Gastroesophageal sphincter (tissue), 4 donors: ENCODE measurements at regions not wholly inside any gene's neighbourhood (a gene's known extent, or its start where the extent isn't known, plus 50 kb on each side); places are given as distances from the start of the nearest gene placed in this dataset.

Source experiments
- ATAC-seq: fragments of 150-250 bp; one replicate; pipeline ENCODE4 v1.9.1; 2016; ENCODE audit warnings: mild to moderate bottlenecking, moderate library complexity
- H3K27ac ChIP-seq, 4 donors: fragments of 200-600 bp; sonication (generic) in 3 of 4; 1 replicate in 3 of 4; 2 replicates in 1 of 4; pipeline ENCODE4 v1.5.1; 2016 to 2019
- H3K27me3 ChIP-seq: fragments of 200-600 bp; sonication (generic); one replicate; pipeline ENCODE4 v1.5.1; 2019
- H3K36me3 ChIP-seq, 2 donors: fragments of 200-600 bp; sonication (generic); one replicate each; pipeline ENCODE4 v1.5.1; 2019; ENCODE audit warnings: control low read depth in 1 of 2
- H3K4me1 ChIP-seq, 3 donors: fragments of 200-600 bp; sonication (generic); 1 replicate in 2 of 3; 2 replicates in 1 of 3; pipeline ENCODE4 v1.5.1; 2016 to 2019; ENCODE audit warnings: control low read depth in 2 of 3
- H3K4me3 ChIP-seq, 2 donors: fragments of 200-600 bp; sonication (generic); one replicate each; pipeline ENCODE4 v1.5.1; 2019; ENCODE audit warnings: mild to moderate bottlenecking in 1 of 2, moderate library complexity in 1 of 2
- H3K9me3 ChIP-seq, 3 donors: fragments of 200-600 bp; sonication (generic); one replicate each; pipeline ENCODE4 v1.5.1; 2017 to 2019; ENCODE audit warnings: control low read depth in 2 of 3
- CTCF ChIP-seq, 4 experiments: fragments of 200-600 bp in 2 of 4; fragments of 450-650 bp in 2 of 4; sonication (generic) in 1 of 4; IDR thresholded peaks; one replicate each; pipeline ENCODE4 v1.5.1; 2017 to 2019; ENCODE audit warnings: antibody characterized with exemption in 4 of 4, mild to moderate bottlenecking in 2 of 4, moderate library complexity in 2 of 4
- EP300 ChIP-seq: sonication (generic); formaldehyde crosslinking; IDR thresholded peaks from one replicate; pipeline ENCODE4 v1.6.1; 2017; ENCODE audit warnings: antibody characterized with exemption, mild to moderate bottlenecking
- POLR2A ChIP-seq, 2 donors: fragments of 450-650 bp; IDR thresholded peaks; one replicate each; pipeline ENCODE4 v1.6.1; 2017; ENCODE audit warnings: antibody characterized with exemption in 2 of 2, mild to moderate bottlenecking in 2 of 2, moderate library complexity in 1 of 2
- POLR2AphosphoS5 ChIP-seq: sonication (generic); formaldehyde crosslinking; IDR thresholded peaks from one replicate; pipeline ENCODE4 v1.6.1; 2017; ENCODE audit warnings: antibody characterized with exemption
- WGBS, 2 donors: methylation state at CpG; one replicate each; pipeline ENCODE4 v1.1.5; 2018; ENCODE audit warnings: low coverage in 1 of 2; 5-methylcytosine and 5-hydroxymethylcytosine counted together

GRCh38 chr4:128591482-128591881, 218.0 kb upstream of the JADE1 start:
- 64 to 77% methylated on average over 6 of the region's 9 CpGs for WGBS, 2 donors
- Histone ChIP-seq H3K4me3 (no peak overlapping the region), H3K9me3 (peaks cover 0 to 8% (median 0%) of the 10 kb centered on the region in 3 donors), H3K36me3 (no peaks in the 10 kb centered on the region), H3K27me3 (no peaks in the 10 kb centered on the region), H3K27ac (no peak overlapping the region), H3K4me1 (peaks cover 0 to 9% (median 0%) of the 10 kb centered on the region in 3 donors)
- TF ChIP-seq POLR2AphosphoS5 (no peak), CTCF (IDR thresholded peaks at IDR 0.05) (no peak), POLR2A (IDR thresholded peaks at IDR 0.05) (no peak), EP300 (no peak)
- ATAC-seq, result no peak

- 38 to 71% methylated on average over 3 of the region's 3 CpGs for WGBS, 2 donors
- no peak for ATAC-seq
These were observed 218.7 kb upstream of the JADE1 start for GRCh38 chr4:128590773-128591172.

GRCh38 chr4:128590034-128590740, 219.3 kb upstream of the JADE1 start:
- TF ChIP-seq EP300 (no peak), POLR2AphosphoS5 (no peak), CTCF (IDR thresholded peaks at IDR 0.05) (no peak), POLR2A (IDR thresholded peaks at IDR 0.05) (no peak)
- Histone ChIP-seq H3K27ac (no peak overlapping the region), H3K27me3 (no peaks in the 10 kb centered on the region), H3K36me3 (no peaks in the 10 kb centered on the region), H3K9me3 (peaks cover 0 to 8% (median 0%) of the 10 kb centered on the region in 3 donors), H3K4me3 (no peak overlapping the region), H3K4me1 (peaks cover 0 to 9% (median 0%) of the 10 kb centered on the region in 3 donors)
- no peak for ATAC-seq
- WGBS, 2 donors, result 68 to 87% methylated on average over 3 to 9 of the region's 9 CpGs

More at GRCh38 chr4:128590773-128591172, 218.7 kb upstream of the JADE1 start:
- Histone ChIP-seq H3K36me3 (no peaks in the 10 kb centered on the region), H3K4me3 (no peak overlapping the region), H3K27ac (no peak overlapping the region), H3K9me3 (peaks cover 0 to 8% (median 0%) of the 10 kb centered on the region in 3 donors), H3K4me1 (peaks cover 0 to 9% (median 0%) of the 10 kb centered on the region in 3 donors), H3K27me3 (no peaks in the 10 kb centered on the region)
- no peak for TF ChIP-seq POLR2AphosphoS5
- TF ChIP-seq CTCF (IDR thresholded peaks at IDR 0.05), result no peak
- TF ChIP-seq EP300, result no peak
- no peak for TF ChIP-seq POLR2A (IDR thresholded peaks at IDR 0.05)

GRCh38 chr4:128589384-128589965, 220.0 kb upstream of the JADE1 start:
- H3K27me3 ChIP-seq, result no peaks in the 10 kb centered on the region
- ATAC-seq, result no peak
- no peak overlapping the region for H3K27ac ChIP-seq
- no peaks in the 10 kb centered on the region for H3K36me3 ChIP-seq
- H3K4me1 ChIP-seq, result peaks cover 0 to 11% (median 0%) of the 10 kb centered on the region in 3 donors
- TF ChIP-seq EP300, result no peak
- no peak for TF ChIP-seq POLR2A (IDR thresholded peaks at IDR 0.05)
- TF ChIP-seq POLR2AphosphoS5, result no peak
- no peak for TF ChIP-seq CTCF (IDR thresholded peaks at IDR 0.05)
- peaks cover 0 to 8% (median 0%) of the 10 kb centered on the region in 3 donors for H3K9me3 ChIP-seq
- H3K4me3 ChIP-seq, result no peak overlapping the region
- WGBS, 2 donors, result 60 to 82% methylated on average over 1 to 4 of the region's 4 CpGs

GRCh38 chr4:128587382-128587781, 222.1 kb upstream of the JADE1 start:
- Histone ChIP-seq H3K4me1 (peaks cover 0 to 14% (median 0%) of the 10 kb centered on the region in 3 donors), H3K9me3 (no peaks in the 10 kb centered on the region), H3K4me3 (no peak overlapping the region), H3K27me3 (no peaks in the 10 kb centered on the region), H3K36me3 (no peaks in the 10 kb centered on the region), H3K27ac (no peak overlapping the region)
- TF ChIP-seq POLR2AphosphoS5 (no peak), EP300 (no peak), POLR2A (IDR thresholded peaks at IDR 0.05) (no peak), CTCF (IDR thresholded peaks at IDR 0.05) (no peak)
- WGBS, 2 donors, result 98 to 99% methylated on average over 5 of the region's 5 CpGs
- no peak for ATAC-seq
